Thyroid gland (tissue), 4 donors: ENCODE measurements at regions not wholly inside any gene's neighbourhood (a gene's known extent, or its start where the extent isn't known, plus 50 kb on each side); places are given as distances from the start of the nearest gene placed in this dataset.

Experiments used
- CTCF ChIP-seq, 6 experiments: fragments of 200-600 bp in 3 of 6; fragments of 450-650 bp in 3 of 6; sonication (generic) in 3 of 6; IDR thresholded peaks; one replicate each; pipeline ENCODE4 v1.5.1; 2016 to 2019; ENCODE audit warnings: antibody characterized with exemption in 6 of 6, mild to moderate bottlenecking in 2 of 6, inconsistent platforms in 1 of 6, moderate library complexity in 1 of 6
- POLR2A ChIP-seq, 2 donors: fragments of 450-650 bp; IDR thresholded peaks; one replicate each; pipeline ENCODE4 v1.6.1; 2017; ENCODE audit warnings: antibody characterized with exemption in 2 of 2, mild to moderate bottlenecking in 2 of 2, moderate library complexity in 1 of 2

- TF ChIP-seq CTCF (IDR thresholded peaks at IDR 0.05) = no peak
- no peak for TF ChIP-seq POLR2A (IDR thresholded peaks at IDR 0.05)
Observed at GRCh38 chr7:1384113-1384415, 75.2 kb downstream of the MICALL2 start.
